Hepatic stellate cell (primary cell): ENCODE measurements at regions not wholly inside any gene's neighbourhood (a gene's known extent, or its start where the extent isn't known, plus 50 kb on each side); places are given as distances from the start of the nearest gene placed in this dataset.

Experiments
- DNase-seq: peaks from one replicate; pipeline ENCODE4 v3.0.0; 2011; ENCODE audit warnings: low spot score

DNA sequence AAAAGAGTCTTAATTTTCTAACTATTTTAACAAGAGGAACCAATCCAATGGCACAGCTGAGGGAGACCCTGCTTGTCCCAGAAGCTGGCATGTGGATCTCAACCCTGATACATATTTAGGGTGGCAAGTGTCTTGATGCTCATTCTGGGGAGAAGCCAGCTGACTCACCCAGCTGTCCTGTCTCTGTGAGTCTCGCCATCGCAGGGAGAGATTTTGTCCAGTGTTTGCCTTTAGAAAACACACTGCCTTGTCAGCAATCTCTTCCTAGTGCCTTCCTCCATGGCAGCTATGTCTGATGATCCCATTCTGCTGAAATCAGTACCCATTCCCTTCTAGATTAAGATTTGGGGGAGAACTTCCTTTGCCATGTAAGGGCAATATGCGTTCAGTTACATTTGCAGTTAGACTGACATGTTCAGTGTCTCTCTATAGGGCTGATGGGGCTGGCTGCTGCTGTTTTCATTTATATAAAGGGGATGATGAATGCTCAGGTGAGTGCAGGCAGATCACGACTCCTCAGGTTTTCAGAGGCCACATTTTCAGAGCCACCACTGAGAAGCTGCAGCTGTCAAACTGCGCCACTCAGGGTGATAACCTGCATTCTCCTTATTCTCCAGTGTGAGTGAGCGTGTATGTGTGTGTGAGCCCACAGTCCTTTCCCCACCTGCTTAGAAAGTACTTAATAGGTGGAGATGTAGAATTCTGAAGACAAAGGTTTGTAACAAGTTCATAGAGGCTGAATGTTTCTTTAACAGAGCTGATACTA is 217.0 kb downstream of the GAS1 start:
- DNase-seq = no peak

DNA sequence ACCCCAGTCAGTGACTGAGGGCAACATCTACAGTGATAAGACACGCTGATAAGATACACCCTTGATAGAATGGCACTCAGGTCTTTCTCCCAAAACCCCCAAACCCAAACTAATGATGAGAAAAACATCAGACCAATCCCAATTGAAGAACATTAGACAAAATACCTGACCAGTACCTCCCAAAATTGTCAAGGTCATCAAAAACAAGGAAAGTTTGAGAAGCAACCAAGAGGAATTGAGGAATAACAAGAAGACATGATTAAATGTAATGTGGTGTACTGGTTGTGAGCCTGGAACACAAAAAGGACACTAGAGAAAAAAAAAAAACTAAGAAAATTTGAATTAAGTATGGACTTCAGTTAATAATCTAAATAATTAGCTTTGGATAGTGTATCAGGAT is 222.8 kb downstream of the GAS1 start:
- DNase-seq = no peak

DNA sequence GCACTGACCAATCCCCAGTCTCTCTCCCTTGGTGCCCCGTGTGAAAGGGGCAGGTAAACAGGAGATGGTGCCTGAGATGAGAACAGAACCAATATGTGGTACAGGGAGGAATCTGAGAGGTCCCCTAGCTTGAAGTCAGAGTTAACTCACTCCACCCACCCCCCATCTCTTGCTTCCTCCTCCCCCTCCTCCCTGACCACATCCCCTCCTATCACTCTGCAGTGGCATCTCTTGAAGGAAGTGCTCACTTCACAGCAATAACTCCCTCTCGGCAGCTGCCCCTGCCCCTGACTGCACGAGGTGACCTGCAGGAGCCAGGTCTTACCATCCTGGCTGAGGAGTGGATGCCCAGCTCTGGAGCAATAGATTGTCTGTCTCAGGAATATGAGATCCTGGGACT is 224.0 kb downstream of the GAS1 start:
- DNase-seq = no peak

DNA sequence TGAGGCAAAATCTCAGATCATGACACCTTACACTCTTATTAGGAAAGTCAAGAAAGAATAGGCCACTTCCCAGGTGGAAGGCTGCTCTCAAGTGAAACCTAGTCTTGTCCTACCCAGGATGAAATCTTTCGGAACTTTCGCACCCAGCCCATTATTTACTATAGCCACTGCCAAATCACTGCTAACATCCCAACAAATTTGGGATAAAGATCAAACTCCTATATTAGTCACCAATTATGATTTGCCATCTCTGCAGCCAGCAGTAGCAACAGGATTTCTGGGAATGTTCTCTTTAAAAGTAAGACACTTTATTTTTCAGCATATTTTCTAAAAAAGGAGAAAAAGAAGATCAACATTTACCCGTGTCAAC is 224.6 kb downstream of the GAS1 start:
- DNase-seq = no peak

DNA sequence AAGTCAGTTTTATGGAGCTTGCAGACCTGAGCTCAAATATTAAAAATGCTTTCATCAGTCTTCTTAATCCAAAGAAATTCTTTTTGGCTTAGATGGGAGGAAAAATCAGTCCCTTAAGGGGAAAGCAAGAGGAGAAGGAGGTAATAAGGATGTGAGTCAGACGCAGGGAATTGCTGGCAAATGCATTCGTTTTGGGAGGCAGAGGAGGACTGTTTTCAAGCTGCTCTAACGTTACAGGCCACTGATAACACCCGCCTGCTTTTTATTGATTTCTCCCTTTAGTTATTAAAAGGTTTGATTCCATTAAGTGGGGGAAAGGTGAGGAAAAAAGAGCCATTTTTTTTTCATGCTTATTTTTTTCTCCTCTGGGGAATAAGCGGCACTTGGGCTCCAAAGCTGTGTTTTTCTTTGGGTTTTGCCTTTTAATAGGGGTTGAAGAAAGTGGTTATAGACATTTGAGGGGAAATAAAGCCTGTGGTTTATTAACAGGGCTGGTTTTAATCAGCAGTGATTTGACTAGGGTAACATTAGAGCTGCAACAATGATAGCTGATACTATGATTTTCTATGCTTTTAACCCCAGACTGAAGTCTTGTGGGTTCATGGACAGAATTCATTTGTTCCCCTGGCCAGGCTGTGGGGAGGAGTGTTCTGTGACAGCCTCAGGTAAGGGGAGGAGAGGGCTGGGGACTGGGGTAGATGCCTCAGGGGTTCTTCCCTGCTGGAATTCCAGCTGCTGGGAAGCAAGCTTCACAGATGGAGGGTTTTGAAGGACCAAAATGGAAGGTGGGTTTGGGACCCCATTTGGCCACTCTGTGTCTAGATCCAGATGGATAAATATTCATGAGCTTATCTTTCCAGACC is 225.2 kb downstream of the GAS1 start:
- DNase-seq = peak; percentile 65

DNA sequence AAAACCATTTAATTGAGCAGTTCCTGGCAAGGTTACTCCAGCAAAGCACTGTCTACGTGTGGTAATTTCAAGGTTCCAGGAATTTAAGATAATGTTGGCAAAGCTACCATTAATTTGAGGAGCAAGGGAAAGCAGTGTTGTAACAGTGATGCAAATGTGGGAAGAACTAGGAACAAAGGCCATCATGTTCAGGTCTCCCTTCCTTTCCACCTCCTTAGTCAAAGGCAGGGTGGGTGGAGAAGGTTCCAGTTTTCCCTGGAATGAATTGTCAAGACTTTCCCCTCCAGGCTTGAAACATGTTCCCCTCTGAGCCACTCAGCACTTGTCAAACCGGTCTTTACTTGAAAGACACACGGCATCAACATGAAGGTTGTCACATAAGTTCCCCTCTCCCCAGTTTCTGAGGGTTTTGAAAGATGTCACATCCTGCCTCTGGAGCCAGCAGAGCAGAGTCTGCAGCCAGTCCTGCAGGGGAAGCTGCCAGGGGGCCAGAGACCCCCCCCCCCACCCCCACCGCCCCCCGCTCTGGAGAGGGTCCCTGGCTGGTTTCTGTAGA is 226.0 kb downstream of the GAS1 start:
- DNase-seq = no peak

DNA sequence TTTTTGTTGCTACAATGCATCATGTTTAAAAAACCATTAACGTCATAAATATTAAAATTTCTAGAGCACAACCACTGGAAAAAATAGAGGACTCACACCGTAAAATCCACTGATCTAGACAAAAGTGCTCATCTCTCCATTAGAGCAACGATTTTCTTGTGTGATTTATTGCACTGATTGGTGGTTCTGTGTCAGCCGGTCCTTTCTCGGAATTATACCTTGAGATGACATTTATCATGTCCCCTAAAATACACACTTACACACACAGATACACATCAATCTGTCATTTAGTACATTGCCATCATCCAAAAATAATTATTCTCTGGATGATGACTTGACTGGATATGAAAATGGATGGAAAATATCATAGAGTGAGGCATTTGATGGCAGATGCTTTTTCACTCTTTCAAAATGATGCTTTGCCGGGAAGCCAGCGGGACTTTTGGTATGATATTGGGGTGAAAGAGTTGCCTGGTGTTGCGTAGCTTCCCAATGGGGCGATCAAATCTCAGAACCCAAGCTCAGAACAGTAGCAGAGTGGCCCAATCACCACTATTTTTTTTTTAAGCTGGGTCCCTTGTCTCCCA is 226.6 kb downstream of the GAS1 start:
- DNase-seq = no peak

DNA sequence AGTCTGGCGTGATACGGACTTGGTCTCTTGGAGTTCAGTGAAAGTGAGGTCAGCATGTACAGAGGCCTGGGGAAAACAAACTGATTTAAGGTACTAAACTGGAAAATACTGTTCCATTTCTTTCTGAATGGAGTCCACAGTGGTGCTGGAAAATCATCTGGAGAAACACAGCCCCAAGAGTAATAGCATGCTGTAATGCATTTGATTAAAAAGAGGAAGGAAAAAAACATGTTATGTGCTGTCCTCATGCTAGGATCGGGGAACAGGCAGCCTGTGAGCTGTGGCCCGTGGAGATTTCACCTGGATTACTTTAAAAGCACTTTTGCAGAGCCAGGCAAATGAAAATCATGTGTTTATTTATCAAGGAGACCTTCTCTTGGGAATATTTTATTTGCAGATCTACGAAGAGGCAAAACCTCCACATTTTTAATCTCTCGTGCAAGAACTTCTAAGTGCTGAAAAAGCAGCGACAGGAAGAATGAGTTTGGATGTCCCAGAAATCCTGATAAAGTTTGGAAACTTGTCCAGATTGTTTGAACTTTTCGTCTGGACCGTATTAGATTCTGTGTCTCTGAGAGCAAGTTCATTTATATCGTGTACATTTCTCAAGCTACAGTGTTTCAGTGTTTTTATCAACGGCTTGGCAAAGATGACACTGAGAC is 228.8 kb downstream of the GAS1 start:
- DNase-seq = no peak

DNA sequence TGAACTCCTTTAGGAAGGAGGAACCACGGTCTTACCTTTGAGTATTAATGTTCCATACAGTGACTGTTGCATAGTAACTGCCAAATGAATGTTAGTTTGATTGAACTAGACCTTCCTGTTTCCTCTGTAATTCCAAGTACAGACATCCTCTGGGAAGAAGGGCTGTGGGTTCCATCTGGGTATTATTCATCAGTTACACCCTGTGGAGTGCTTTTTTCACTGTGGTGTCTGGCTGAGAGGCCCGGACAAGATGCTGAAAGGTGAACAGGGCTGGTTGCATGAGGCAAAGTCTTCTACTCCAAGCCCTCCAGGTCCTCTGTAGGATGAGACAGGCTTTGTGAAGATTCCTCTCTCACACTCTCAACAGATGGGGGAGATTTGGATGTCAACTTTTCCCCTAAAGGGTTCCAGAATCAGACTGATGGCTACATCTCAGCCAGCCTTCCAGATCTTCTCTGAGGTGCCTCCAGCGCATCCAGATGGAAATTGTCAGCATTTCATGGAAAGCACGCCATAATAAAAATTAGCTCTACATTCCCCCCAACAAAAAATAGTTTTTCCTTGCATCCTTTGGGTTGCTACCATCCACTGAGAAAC is 230.9 kb downstream of the GAS1 start:
- DNase-seq = no peak

DNA sequence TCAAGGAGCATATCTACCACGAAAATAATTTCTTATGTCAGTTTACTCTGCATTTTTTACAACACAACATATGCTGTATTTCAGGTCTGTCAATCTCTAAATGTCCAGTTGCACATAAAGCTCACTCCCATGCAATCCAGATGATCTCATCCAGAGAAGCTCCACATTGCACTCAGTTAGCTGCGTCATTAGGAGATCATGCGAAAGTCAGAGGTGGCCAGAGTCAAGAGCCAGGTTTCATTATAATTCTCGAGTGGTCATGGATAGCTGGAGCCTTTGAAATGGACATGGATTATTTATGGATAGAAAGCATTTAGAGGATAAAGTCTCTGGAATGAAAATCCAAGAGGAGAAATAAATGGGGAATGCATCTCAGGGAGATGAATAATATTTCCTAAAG is 232.3 kb downstream of the GAS1 start:
- no peak for DNase-seq

DNA sequence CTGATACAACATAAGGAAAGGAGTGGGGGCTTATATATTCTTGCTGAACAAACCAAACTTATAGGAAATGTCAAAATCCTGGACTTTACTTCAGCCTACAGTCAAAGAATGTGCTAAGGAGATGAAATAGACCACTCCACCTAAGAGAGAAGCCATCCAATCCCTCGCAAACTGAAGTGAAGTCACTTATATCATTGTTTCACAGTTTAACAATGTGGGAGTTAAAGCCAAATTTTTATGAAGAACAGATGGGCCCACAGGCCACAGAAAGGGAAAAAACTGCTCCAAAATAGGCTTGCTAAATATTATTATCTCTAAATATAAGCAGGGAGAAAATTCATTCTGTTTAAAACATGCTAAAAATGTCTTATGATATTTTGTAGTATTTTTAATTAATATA is 233.3 kb downstream of the GAS1 start:
- DNase-seq = no peak

DNA sequence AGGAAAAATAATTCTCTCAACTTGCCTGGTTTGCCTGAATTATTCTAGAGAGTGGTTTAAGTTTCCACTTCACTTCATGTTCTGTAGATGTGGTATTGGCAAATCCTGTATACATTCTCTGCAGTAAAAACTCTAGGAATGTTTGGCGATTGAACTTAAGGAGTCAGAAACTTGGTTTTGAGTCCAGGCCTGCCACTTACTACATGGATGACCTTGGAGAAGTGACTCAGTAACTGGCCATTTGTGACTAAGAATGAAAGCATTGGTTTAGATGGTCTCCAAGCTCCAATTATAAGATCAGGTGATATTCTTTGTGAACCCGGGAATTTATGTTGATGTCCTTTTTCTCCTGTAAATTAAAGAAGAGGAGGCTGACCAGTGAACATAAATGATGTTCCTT is 233.8 kb downstream of the GAS1 start:
- no peak for DNase-seq

DNA sequence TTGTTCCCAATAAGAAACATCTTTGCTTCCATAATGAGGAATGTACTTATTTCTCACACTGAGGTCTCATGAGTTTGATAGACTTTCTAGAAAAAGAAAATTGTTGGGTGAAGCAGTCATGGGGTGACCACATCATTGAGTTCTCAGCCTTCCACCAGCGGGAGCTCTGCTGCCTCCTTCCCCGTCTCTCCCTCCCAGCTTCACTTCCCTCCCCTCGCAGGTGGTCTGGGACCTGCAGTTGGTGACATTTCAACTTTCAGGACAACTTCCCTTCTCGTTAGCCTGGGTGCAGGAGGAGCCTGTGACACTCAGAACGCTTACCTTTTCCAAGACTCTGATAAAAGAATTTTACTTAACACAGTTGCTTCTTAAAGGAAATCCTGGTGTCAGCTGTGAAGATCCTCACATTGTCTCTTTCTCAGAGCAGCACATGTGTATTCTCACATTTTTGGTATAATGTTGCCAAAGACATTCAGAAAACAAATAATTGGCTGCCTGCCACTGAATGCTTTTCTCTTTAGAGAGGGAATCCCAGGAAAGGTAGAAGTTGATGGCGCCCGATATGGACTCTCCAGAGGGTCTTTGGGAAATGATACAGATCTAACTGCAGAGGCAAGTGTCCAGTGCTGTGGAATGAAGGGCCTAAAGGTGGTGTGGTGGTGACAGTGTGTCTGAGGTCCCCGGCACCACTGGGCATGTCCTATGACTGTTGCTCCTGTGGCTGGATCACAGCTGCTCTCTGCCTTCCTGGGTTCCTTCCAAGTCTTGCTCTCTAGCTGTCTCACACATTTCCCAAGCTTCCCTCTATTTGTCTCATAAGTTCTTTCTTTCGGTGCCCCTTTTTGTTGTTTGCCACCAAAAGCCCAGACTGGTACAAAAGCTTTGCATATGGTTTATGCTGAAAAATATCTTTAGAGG is 238.1 kb downstream of the GAS1 start:
- DNase-seq = no peak

DNA sequence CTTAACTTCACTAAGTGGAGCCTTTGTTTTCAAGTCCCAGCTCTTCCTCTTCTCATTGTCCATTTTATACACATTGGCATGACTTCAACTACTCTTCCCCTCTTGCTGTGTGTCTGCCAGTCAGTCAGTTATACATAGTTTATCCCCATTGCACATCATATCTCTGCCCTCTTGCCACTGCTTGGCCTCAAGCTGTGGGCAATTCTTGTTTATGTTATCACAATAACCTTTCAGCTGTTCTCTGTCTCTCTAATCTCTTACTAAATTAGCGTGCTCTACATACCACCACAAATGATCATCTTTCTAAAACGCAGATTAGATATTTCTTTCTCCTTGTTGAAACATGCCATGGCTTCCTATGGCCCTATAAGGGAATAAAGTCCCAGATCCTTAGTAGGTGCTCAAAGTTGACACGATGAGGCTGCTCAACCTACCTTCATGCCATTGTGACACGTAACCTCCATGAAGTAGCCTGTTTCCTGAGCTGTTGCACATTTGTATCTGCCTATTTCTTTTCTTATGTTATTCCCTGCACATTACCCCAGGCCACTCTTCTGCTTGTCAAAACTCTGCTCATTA is 239.3 kb downstream of the GAS1 start:
- no peak for DNase-seq

DNA sequence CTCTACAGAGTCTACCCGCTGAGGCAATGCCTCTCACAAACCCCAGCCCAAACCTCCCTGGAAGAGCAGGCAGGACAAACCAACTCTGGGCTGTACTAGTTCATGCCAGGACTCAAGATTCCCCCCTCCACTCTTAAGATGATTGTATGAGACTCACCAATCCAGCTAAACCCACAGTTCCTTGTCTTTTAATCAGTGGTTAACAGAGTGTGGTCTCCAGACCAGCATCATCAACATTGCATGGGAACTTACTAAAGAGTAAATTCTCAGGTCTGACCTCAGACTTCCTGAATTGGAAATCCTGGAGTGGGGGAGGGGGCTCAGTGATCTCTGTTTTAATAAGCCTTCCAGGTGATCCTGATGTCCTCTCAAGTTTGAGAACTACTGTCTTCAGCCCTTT is 240.9 kb downstream of the GAS1 start:
- DNase-seq = no peak

DNA sequence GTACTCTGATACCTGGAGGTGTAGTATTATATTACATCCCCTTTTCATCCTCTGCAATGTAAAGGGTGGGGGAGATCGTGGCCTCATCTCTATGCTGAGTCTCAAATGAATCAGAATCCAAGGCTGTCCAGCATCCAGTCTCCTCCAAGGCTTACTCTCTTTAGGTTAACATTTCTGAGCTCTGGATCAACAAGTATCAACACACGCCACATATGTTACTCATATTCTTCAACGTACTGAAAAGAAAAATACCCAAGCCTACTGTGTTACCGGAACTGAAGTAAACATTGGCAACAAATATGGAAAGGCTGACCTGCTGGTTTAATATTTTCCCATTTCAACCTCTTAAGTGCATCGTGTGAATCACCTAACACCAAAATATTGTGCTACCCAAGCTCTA is 241.8 kb downstream of the GAS1 start:
- no peak for DNase-seq

DNA sequence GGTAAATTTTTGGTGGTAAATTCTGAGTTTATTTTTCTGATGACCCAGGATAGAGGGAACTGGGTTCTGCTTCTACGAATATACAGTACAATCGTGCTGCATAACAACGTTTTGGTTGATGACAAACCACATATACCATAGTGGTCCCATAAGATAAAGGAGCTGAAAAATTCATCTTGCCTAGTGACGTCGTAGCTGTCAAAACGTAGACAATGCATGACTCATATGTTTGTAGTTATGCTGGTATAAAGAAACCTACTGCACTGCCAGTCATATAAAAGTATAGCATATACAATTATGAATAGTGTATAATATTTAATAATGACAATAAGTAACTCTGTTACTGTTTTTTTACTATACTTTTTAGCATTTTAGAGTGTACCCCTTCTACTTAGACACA is 244.0 kb downstream of the GAS1 start:
- DNase-seq = no peak

DNA sequence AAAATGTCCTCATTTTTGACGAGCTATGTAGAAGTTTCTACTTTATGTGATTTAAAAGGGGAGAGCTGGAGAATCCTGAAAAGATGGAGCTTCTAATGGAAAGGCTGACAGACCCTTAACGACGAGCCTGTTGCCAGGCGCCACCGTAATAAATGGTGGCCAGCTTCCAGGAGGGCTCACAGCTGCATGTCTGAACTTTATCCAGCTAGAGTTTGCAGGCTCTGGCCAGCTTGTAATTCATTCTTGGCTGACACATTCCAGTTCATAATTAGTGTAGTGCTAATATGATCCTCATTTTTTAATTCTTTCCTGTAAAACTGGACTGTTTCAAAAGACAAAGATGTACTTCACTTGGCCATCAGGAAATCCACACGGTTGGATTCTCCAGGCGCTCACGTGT is 246.7 kb downstream of the GAS1 start:
- no peak for DNase-seq

DNA sequence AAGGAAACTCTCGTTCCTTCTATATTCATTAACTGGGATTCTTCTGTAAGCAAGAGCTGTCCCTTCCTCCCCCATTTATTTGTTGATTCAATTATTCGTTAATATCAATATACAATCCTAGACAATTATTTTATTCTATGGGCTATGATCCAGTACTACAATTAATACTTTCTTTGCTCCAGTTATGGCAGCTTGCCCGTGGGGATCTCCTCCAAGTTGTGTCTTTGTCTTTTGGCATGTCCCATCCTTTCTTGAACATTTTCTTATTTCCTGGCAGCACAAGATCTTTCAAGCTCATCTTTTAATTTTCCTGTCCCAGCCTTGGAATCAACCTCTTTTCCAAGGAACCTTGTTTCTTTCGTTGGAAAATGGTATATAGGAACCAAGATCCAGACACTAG is 249.3 kb downstream of the GAS1 start:
- DNase-seq = no peak

DNA sequence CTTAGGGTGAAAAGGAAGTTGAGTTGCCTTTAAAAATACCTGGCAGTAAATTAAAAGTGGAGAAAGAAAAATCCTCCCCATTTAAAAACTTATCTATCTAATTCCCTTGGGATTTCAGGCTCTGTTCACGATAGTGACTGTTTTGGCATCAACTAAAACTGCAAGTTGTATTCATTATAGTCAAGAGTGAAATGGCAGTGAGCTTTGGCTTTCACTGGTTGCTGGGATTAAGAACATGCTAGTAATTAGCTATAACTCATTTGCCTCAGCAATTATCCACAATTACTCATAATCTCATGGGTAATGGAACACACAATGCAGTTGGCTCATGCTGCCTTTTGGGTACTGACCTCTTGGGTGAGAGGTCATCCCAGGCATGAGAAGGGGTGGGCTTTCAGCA is 250.1 kb downstream of the GAS1 start:
- DNase-seq = no peak
